ENCODE measurements at regions not wholly inside any gene's neighbourhood (a gene's known extent, or its start where the extent isn't known, plus 50 kb on each side); places are given as distances from the start of the nearest gene placed in this dataset.

- DNase-seq: no peak
- Histone ChIP-seq H3K9me3 (no peaks in the 10 kb centered on the region), H3K4me1 (no peaks in the 10 kb centered on the region), H3K36me3 (no peaks in the 10 kb centered on the region), H3K4me3 (ENCODE audit: low read depth, low read length) (no peak overlapping the region), H3K27me3 (peaks cover 24% of the 10 kb centered on the region)
- TF ChIP-seq CTCF (IDR thresholded peaks at IDR 0.05; ENCODE audit: low read depth, low read length): no peak
These were observed 72.9 kb upstream of the FOXC1 start for GRCh38 chr6:1536526-1537429.

DNA sequence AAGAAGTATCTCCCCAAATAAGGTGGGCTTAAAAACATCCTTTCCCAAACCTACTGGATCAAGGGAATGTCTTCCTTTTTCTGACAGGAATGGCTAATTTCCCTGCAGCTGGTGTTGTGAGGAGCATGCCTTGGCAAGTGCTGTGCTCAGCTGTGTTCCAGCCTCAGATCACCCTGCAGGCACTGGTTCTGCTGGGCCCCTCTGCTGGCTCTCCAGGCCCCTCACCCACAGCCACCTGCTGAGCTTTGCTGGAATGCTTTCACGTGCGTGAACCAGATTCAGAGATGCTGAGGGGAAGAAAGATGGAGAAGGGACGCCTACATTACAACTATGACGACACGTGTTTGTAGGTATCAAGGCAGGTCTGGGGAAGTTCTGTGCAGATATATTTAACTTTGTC is 71.3 kb upstream of the FOXC1 start:
- no peaks in the 10 kb centered on the region for H3K36me3 ChIP-seq
- no peak for TF ChIP-seq CTCF (IDR thresholded peaks at IDR 0.05; ENCODE audit: low read depth, low read length)
- no peaks in the 10 kb centered on the region for H3K4me1 ChIP-seq
- no peaks in the 10 kb centered on the region for H3K9me3 ChIP-seq
- H3K27me3 ChIP-seq: peaks cover 24% of the 10 kb centered on the region
- no peak overlapping the region for H3K4me3 ChIP-seq (ENCODE audit: low read depth, low read length)
- no peak for DNase-seq

DNA sequence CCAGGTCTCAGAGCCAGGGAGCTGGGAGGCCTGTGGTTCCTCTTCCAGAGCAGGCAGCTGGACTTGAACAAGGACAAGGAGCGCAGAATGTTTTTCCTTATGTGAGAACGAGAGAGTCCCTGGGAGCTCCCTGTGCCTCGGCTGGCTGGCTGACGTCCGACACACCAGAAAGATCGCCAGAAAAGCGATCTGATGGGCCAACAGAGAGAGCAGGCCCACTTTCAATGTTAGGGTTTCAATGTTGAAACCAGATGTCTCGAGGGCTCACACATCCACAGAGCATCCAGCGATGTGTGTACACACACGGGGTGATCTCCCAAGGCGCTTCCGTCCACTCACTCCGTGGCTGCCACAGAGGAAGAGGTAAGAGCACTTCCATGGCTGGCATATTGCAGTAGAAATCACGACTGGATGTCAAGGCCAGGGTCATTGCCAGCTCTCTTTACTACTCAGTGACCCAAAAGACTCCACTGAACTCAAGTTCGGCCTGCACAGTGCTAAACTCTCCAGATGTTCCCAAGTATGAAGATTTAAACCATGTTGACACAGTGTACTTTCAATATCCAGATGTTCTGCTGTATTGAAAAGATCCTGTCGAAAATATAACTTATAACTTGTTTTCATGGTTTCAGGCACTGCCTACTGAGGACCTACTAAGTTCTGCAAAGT is 70.8 kb upstream of the FOXC1 start:
- Histone ChIP-seq H3K27me3 (peaks cover 24% of the 10 kb centered on the region), H3K36me3 (no peaks in the 10 kb centered on the region), H3K4me3 (ENCODE audit: low read depth, low read length) (no peak overlapping the region), H3K9me3 (no peaks in the 10 kb centered on the region), H3K4me1 (no peaks in the 10 kb centered on the region)
- no peak for DNase-seq
- TF ChIP-seq CTCF (IDR thresholded peaks at IDR 0.05; ENCODE audit: low read depth, low read length): no peak

GRCh38 chr6:1540864-1541521 is 68.7 kb upstream of the FOXC1 start:
- no peaks in the 10 kb centered on the region for H3K36me3 ChIP-seq
- no peak for TF ChIP-seq CTCF (IDR thresholded peaks at IDR 0.05; ENCODE audit: low read depth, low read length)
- DNase-seq: no peak

DNA sequence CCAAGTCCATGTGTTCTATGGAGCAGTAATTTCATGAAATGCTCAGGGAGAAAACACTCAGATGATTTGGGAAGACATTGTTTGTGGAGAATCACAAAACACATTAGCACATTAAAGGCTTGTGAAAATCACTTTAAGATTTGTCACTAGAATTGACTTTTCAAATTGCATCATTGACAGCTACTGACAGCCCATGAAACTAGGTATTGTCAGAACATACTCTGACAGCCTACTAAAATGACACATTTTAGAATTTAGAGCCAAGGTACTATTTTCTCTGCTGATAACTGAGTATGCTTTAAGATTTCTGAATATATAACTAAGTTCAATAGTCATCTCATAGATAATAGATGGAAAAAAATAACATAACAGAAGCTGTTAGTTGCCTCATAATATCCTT is 67.4 kb upstream of the FOXC1 start:
- Histone ChIP-seq H3K4me1 (no peaks in the 10 kb centered on the region), H3K4me3 (ENCODE audit: low read depth, low read length) (no peak overlapping the region), H3K27me3 (peaks cover 13% of the 10 kb centered on the region), H3K9me3 (no peaks in the 10 kb centered on the region), H3K36me3 (no peaks in the 10 kb centered on the region)
- TF ChIP-seq CTCF (IDR thresholded peaks at IDR 0.05; ENCODE audit: low read depth, low read length): no peak
- no peak for DNase-seq

More at GRCh38 chr6:1540864-1541521, 68.7 kb upstream of the FOXC1 start:
- H3K27me3 ChIP-seq: peaks cover 24% of the 10 kb centered on the region
- no peaks in the 10 kb centered on the region for H3K4me1 ChIP-seq
- H3K4me3 ChIP-seq (ENCODE audit: low read depth, low read length): no peak overlapping the region
- no peaks in the 10 kb centered on the region for H3K9me3 ChIP-seq

Measured in BE2C (cell line).